CD4-positive, alpha-beta T cell treated with Interleukin-1 beta for 1 hour (primary cell): ENCODE measurements at regions not wholly inside any gene's neighbourhood (a gene's known extent, or its start where the extent isn't known, plus 50 kb on each side); places are given as distances from the start of the nearest gene placed in this dataset.

Source experiments
- DNase-seq, 2 donors: peaks; one replicate each; pipeline ENCODE4 v3.0.0-alpha.2; 2020 to 2022

DNA sequence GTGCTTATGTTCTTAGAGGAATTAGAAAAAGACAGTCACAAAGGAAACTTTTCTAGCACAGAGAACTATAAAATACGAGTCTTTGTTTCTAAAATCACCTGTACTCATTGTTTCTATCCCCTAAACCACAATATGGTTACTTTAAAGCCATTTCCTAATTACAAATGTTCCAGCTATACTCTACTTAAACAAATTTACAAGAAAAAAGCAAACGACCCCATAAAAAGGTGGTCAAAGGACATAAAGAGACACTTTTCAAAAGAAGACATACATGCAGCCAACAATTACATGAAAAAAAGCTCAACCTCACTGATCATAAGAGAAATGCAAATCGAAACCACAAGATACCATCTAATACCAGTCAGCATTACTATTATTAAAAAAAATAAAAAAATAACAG is 447.3 kb downstream of the RAB28 start:
- no peak for DNase-seq

GRCh38 chr4:13032936-13033335 is 451.2 kb downstream of the RAB28 start:
- no peak for DNase-seq

- DNase-seq, result no peak
Observed at GRCh38 chr4:13024147-13025105, 459.7 kb downstream of the RAB28 start.

DNA sequence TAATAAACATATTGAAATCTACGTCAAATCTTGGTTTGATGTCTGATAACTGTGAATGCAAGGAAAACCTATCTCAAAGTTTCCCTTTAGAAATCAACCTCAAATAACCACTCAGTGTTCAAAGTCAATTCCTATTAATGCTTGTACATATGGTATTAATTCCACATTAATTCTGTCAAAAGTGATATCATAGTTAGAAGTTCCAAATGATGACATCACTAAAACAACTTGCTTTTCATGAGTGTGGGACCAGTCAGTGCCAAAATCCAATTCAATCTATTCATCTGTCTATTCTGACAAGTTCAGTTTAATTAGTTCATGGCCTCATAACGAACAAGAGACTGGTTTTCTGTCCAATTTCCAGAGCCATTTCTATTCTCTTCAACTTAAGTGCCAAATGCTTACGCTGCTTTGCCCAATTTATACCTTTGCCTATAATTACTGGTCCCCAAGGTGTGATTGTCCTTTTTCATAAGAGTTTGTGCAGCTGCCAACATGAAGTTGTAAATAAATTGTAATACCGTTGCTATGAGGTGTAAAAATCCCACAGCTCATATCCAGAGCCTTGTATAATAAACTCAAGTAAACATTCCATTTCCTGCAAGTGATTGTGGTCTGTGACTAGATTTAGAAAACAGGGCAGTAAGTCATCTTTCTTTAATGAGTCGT is 476.2 kb downstream of the RAB28 start:
- no peak for DNase-seq

GRCh38 chr4:12993923-12994322 is 490.2 kb downstream of the RAB28 start:
- no peak for DNase-seq

DNA sequence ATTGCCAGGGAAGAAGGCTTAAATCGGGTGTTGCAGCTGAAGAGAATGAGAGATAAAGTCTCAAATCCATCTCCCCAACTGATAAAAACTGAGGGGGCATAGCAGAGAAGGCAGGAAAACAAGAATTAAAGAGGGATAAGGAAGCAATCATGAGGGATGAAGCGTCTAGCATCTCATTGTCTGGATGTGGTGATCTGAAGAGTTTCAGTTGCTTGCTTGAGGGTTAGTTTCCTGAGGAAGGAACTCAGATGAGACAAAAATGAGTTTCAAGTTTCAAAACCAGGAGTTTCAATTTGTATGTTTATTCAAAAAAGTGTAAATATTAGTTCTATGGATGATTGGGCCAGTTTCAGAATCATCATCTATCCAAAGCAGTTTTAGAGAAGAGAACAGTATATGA is 496.9 kb downstream of the RAB28 start:
- no peak for DNase-seq

DNA sequence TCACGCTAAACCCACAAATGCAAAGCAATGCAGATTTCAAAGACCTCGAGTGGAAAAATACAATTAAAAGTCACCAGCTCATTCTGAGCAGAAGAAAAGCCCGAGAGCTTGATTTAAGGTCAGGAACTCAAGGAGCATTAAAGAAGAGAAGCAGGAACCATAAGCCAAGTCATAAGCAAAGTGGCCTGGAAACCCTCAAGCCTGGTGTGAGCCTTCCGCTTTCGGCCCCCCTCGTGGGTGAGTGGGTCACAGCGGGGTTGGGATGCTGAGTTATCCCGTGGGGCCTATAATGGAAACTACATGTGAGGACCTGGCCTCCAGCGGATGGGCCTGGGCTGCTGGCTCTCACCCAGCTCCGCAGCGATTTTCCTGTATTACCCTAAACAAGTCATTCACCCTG is 504.3 kb downstream of the RAB28 start:
- no peak for DNase-seq

GRCh38 chr4:12978310-12978709 is 505.8 kb downstream of the RAB28 start:
- no peak for DNase-seq

GRCh38 chr4:12975511-12975910 is 508.6 kb downstream of the RAB28 start:
- no peak for DNase-seq

GRCh38 chr4:12973522-12973921 is 510.6 kb downstream of the RAB28 start:
- DNase-seq, result no peak

DNA sequence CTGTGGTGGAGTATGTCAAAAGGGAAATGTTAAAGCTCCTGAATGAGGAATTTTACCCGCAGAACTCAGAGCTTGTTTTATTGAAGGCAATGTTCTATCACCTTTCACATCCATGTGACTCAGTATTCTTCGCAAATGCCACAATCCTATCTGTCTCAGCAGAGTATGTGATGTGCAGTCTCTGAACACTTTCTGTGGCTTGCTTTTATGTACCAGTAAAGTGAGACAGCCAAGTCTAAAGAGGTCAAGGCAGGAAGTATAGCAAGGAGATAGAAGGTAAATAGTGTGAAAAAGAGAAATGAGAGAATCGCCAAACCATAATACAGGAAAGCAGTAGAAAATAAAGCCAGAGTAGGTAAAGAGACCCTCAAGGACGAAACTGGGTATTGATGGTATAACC is 515.8 kb downstream of the RAB28 start:
- DNase-seq, result no peak

GRCh38 chr4:12966726-12967125 is 517.4 kb downstream of the RAB28 start:
- no peak for DNase-seq

DNA sequence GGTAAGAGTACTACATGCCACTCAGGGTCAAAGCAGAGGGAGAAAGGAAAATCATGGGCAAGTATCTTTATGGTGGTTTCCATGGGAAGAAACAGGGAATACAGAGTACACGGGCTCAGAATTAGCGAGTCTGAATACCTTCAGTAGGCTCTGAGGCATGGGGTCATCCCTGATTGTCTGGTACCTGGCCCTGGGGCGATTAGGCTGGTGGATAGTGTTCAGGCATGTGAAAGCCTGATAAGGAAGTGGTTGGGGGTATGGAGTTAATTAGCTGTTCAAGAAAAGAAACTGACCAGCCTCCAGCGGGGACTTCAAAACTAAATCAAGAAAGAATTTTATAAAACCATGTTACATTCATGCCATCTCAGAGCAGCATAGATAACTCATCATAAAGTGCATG is 518.8 kb downstream of the RAB28 start:
- no peak for DNase-seq

- no peak for DNase-seq
Observed at GRCh38 chr4:12963912-12964311, 520.2 kb downstream of the RAB28 start.

- DNase-seq, result no peak
Observed at GRCh38 chr4:12963291-12963690, 520.8 kb downstream of the RAB28 start.

- no peak for DNase-seq
Observed at GRCh38 chr4:12961713-12962112, 522.4 kb downstream of the RAB28 start.

GRCh38 chr4:12958436-12958835 is 525.7 kb downstream of the RAB28 start:
- DNase-seq, result no peak

DNA sequence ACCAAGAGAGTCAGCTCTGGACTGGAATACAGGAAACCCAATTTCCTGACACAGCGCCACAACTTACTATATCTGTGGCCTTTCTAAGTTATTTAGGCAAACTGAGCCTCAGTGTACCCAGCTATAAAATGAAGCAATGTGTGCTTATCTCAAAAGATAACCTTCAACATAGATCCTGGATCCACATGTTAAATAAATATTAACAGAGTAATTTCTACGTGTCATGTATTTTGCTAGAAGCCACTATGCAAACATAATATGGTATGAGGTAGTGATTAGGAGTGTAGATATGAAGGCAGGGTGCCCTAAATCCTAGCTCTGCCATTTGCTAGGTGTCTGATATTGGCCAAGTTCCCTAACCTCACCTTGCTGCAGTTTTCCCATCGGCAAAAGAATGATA is 527.0 kb downstream of the RAB28 start:
- no peak for DNase-seq

GRCh38 chr4:12956026-12956425 is 528.1 kb downstream of the RAB28 start:
- DNase-seq, result no peak

GRCh38 chr4:12949719-12950490 is 534.2 kb downstream of the RAB28 start:
- DNase-seq, result no peak

- no peak for DNase-seq
Observed at GRCh38 chr4:12943069-12943468, 541.1 kb downstream of the RAB28 start.

DNA sequence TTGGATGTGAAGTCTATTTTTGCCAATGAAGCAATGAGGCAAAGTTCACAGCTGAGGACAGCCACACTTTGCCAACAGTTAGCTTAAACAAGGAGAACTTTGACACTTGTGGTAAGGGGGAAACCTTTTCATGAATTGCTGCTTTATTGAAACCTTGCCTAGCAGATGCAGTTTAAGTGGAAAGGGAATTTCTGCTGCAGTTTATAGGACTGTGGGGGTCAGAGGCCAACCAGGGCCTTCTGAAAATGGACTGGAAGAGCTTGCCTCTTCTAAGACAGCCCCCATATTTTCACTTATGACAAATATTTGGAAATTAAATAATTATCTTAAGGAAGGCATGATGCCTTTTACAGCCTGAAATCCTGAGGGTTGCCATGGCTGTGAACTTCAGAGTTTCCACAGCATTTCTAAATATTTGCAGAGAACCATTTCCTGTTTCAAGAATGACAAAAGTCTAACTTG is 550.3 kb downstream of the RAB28 start:
- no peak for DNase-seq

GRCh38 chr4:12932203-12932788 is 551.8 kb downstream of the RAB28 start:
- DNase-seq, result no peak
